ENCODE measurements at regions not wholly inside any gene's neighbourhood (a gene's known extent, or its start where the extent isn't known, plus 50 kb on each side); places are given as distances from the start of the nearest gene placed in this dataset.

DNA sequence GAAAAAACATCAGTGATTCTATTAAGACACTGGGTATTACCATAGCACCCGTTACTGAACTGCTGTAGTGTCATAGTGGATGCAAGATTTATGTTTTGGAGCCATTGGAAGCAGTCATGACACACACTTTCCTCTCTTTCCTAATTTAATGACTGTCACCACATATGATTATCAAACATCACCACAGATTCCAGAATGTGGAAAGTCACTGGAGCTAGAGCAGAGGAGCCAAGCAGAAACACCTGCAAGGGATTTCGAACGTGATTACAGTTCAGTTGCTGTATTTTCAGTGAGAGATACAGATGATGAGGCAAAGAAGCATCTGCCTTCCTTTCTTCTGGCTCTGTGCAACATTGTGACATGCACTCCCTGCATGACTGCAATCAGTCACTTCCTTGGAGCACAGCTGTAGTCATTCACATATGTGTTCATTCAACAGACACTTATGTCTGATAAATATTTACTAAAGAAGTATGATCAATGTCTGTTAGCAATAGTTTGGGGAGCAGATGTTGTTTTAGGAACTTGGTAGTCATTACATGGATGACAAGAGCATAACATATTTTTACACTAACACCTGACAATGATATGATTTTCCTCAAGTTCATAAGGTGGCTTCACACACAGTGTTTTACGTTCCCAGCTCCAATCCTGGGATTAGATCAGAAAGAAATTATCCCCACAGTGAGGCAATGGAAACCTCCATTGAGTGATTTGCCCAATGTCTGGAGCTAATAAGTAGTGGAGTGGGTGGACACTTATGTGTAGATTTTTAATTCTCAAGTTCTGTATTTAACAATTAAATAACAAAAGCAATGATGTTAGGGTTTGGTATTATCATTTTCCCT lies 416.6 kb downstream of the PLCL1 start:
- no peak for TF ChIP-seq EZH2 (IDR thresholded peaks at IDR 0.05)
- no peak for TF ChIP-seq POLR2AphosphoS5 (IDR thresholded peaks at IDR 0.05; ENCODE audit: borderline replicate concordance, low read depth, low read length)
- no peak for TF ChIP-seq FOXP2 (optimal IDR thresholded peaks at IDR 0.05; ENCODE audit: control extremely low read depth, extremely low read length, insufficient read depth)
